Pancreas (tissue), 10 donors: ENCODE measurements at regions not wholly inside any gene's neighbourhood (a gene's known extent, or its start where the extent isn't known, plus 50 kb on each side); places are given as distances from the start of the nearest gene placed in this dataset.

ENCODE experiments used
- ATAC-seq, 4 donors: fragments of 200-7000 bp; cut with Tn5 transposase; one replicate each; pipeline versions ENCODE4 v1.8.0 to v1.9.1; 2020; ENCODE audit warnings: mild to moderate bottlenecking in 4 of 4, moderate library complexity in 4 of 4
- DNase-seq, 6 donors: peaks; one replicate each; pipeline ENCODE4 v3.0.0-alpha.2; 2020
- FAIRE-seq: peaks from 2 replicates; lab custom pipeline; 2012; peaks lifted over from hg19 to GRCh38; lab: Jason Lieb, UNC
- H3K27ac ChIP-seq, 4 donors: fragments of 200-600 bp; sonication (generic); 1 replicate in 3 of 4; 2 replicates in 1 of 4; pipeline versions ENCODE4 v1.5.0 to v1.8.0; 2020
- H3K27me3 ChIP-seq, 4 donors: fragments of 200-600 bp; one replicate each; pipeline ENCODE4 v1.8.0; 2021
- H3K36me3 ChIP-seq, 3 donors: fragments of 200-600 bp; sonication (generic) in 1 of 3; one replicate each; pipeline versions ENCODE4 v1.5.0 to v1.8.0; 2020 to 2021
- H3K4me1 ChIP-seq, 3 donors: fragments of 200-600 bp; one replicate each; pipeline ENCODE4 v1.8.0; 2021
- H3K4me3 ChIP-seq, 4 donors: fragments of 200-600 bp; sonication (generic) in 2 of 4; one replicate each; pipeline versions ENCODE4 v1.5.0 to v1.8.0; 2020 to 2021
- H3K9me3 ChIP-seq, 4 donors: fragments of 200-600 bp; one replicate each; pipeline ENCODE4 v1.8.0; 2021
- CTCF ChIP-seq, 4 donors: fragments of 200-600 bp; sonication (generic) in 3 of 4; IDR thresholded peaks; one replicate each; pipeline versions ENCODE4 v1.5.0 to v1.8.0; 2021; ENCODE audit warnings: antibody characterized with exemption in 4 of 4
- WGBS, 2 donors: extraction: QIAGEN DNeasy Blood & Tissue Kit; methylation state at CpG; one replicate each; pipeline ENCODE4 v1.1.7; 2013; 5-methylcytosine and 5-hydroxymethylcytosine counted together
- intact Hi-C, 3 donors: fragments of 100-400 bp; cut with DNase I; formaldehyde crosslinking; loops; one replicate each; pipeline versions ENCODE4 v1.11.1 to v1.14.2; 2022
- donor health status: healthy with polysubstance abuse.
- donor health status: DM: no; HTN: no; CAD: no; lungs with moderate emphysema.
- donor health status: DM: no; HTN: no; CAD: no.
- donor health status: control.
- donor health status: control.
- donor health status: Bipolar disorder and iron deficiency.
- donor health status: DM: yes; HTN: yes; CAD: no.
- donor health status: DM: no; HTN: no; CAD: no.
- donor health status: DM: no; HTN: no; CAD: no.
- donor health status: DM: yes; HTN: yes; CAD: no.

GRCh38 chr18:2414235-2414634, 157.1 kb downstream of the METTL4 start:
- Histone ChIP-seq H3K27me3 (no peaks in the 10 kb centered on the region), H3K4me1 (no peaks in the 10 kb centered on the region), H3K4me3 (no peak overlapping the region), H3K27ac (no peak overlapping the region), H3K36me3 (no peaks in the 10 kb centered on the region), H3K9me3 (no peaks in the 10 kb centered on the region)
- no peak for FAIRE-seq
- no peak for DNase-seq
- TF ChIP-seq CTCF (IDR thresholded peaks at IDR 0.05): no peak
- no peak for ATAC-seq
- intact Hi-C loops: no loop called here

GRCh38 chr18:2415656-2416055, 155.6 kb downstream of the METTL4 start:
- Histone ChIP-seq H3K27ac (no peak overlapping the region), H3K9me3 (no peaks in the 10 kb centered on the region), H3K4me1 (no peaks in the 10 kb centered on the region), H3K4me3 (no peak overlapping the region), H3K36me3 (no peaks in the 10 kb centered on the region), H3K27me3 (no peaks in the 10 kb centered on the region)
- intact Hi-C loops: no loop called here
- WGBS, 2 donors: 74 to 84% methylated on average over 3 of the region's 3 CpGs
- ATAC-seq (no peak), FAIRE-seq (no peak), DNase-seq (no peak)
- no peak for TF ChIP-seq CTCF (IDR thresholded peaks at IDR 0.05)

GRCh38 chr18:2417861-2418610, 153.3 kb downstream of the METTL4 start:
- no peak for DNase-seq

GRCh38 chr18:2420367-2420766, 150.9 kb downstream of the METTL4 start:
- no peak for TF ChIP-seq CTCF (IDR thresholded peaks at IDR 0.05)
- WGBS, 2 donors: 75 to 80% methylated on average over 4 of the region's 4 CpGs
- H3K9me3 ChIP-seq: no peaks in the 10 kb centered on the region
- FAIRE-seq (no peak), DNase-seq (no peak), ATAC-seq (no peak)
- no peaks in the 10 kb centered on the region for H3K27me3 ChIP-seq
- no peak overlapping the region for H3K27ac ChIP-seq
- no peaks in the 10 kb centered on the region for H3K4me1 ChIP-seq
- no peak overlapping the region for H3K4me3 ChIP-seq
- intact Hi-C loops: no loop called here
- H3K36me3 ChIP-seq: no peaks in the 10 kb centered on the region

More at GRCh38 chr18:2417861-2418610, 153.3 kb downstream of the METTL4 start:
- Histone ChIP-seq H3K27ac (no peak overlapping the region), H3K9me3 (no peaks in the 10 kb centered on the region), H3K4me3 (no peak overlapping the region), H3K36me3 (no peaks in the 10 kb centered on the region), H3K4me1 (no peaks in the 10 kb centered on the region), H3K27me3 (no peaks in the 10 kb centered on the region)
- FAIRE-seq (no peak), ATAC-seq (no peak)
- TF ChIP-seq CTCF (IDR thresholded peaks at IDR 0.05): no peak
- 69 to 70% methylated on average over 5 of the region's 5 CpGs for WGBS, 2 donors
- intact Hi-C loops: no loop called here

GRCh38 chr18:2423761-2424160, 147.5 kb downstream of the METTL4 start:
- Histone ChIP-seq H3K27ac (no peak overlapping the region), H3K36me3 (no peaks in the 10 kb centered on the region), H3K27me3 (no peaks in the 10 kb centered on the region), H3K4me1 (no peaks in the 10 kb centered on the region), H3K4me3 (no peak overlapping the region), H3K9me3 (no peaks in the 10 kb centered on the region)
- 47 to 62% methylated on average over 5 of the region's 5 CpGs for WGBS, 2 donors
- ATAC-seq: no peak
- FAIRE-seq: no peak
- intact Hi-C loops: no loop called here
- no peak for TF ChIP-seq CTCF (IDR thresholded peaks at IDR 0.05)
- DNase-seq: no peak
